HG02610 (cell line): ENCODE measurements at regions not wholly inside any gene's neighbourhood (a gene's known extent, or its start where the extent isn't known, plus 50 kb on each side); places are given as distances from the start of the nearest gene placed in this dataset.

Experiments used
- ATAC-seq: cut with Tn5 transposase; IDR thresholded peaks from one replicate; pipeline ENCODE4 v1.9.1; 2021; ENCODE audit warnings: mild to moderate bottlenecking, moderate library complexity; ENCODE audit not compliant: unreplicated experiment

- no peak for ATAC-seq
Observed at GRCh38 chr2:47238638-47239037, 62.3 kb upstream of the CALM2 start.

- ATAC-seq: no peak
Observed at GRCh38 chr2:47237375-47238334, 61.3 kb upstream of the CALM2 start.

- ATAC-seq: no peak
Observed at GRCh38 chr2:47236503-47237215, 60.3 kb upstream of the CALM2 start.

- ATAC-seq: no peak
Observed at GRCh38 chr2:47235132-47235531, 58.8 kb upstream of the CALM2 start.

- no peak for ATAC-seq
Observed at GRCh38 chr2:47234456-47234855, 58.1 kb upstream of the CALM2 start.

GRCh38 chr2:47232738-47233415 is 56.6 kb upstream of the CALM2 start:
- no peak for ATAC-seq

- no peak for ATAC-seq
Observed at GRCh38 chr2:47230418-47230817, 54.1 kb upstream of the CALM2 start.

- ATAC-seq: no peak
Observed at GRCh38 chr2:47227532-47228279, 51.4 kb upstream of the CALM2 start.

GRCh38 chr2:47226923-47227220 is 50.6 kb upstream of the CALM2 start:
- ATAC-seq: no peak

GRCh38 chr2:47226132-47226922 is 50.0 kb upstream of the CALM2 start:
- no peak for ATAC-seq
